A673 (cell line): ENCODE measurements at regions not wholly inside any gene's neighbourhood (a gene's known extent, or its start where the extent isn't known, plus 50 kb on each side); places are given as distances from the start of the nearest gene placed in this dataset.

ENCODE experiments used
- BruUV-seq: library from RNA; stranded (reverse); fragments of 400-500 nt; replicated peaks from 2 replicates; lab custom pipeline; 2021; lab: Mats Ljungman, UMichigan
- CTCF ChIA-PET: fragments of 300-600 bp; sonication (Branson Sonifier 250); formaldehyde crosslinking; loops from one replicate; lab custom pipeline; 2022; ENCODE audit warnings: antibody characterized with exemption; lab: Charles Lee
- POLR2A ChIA-PET: fragments of 300-600 bp; sonication (Branson Sonifier 250); formaldehyde crosslinking; loops from one replicate; lab custom pipeline; 2022; ENCODE audit warnings: antibody characterized with exemption; ENCODE audit not compliant: low non-redundant PET; lab: Charles Lee
- DNase-seq: peaks from one replicate; pipeline ENCODE4 v3.0.0-alpha.2; 2015; ENCODE audit warnings: low spot score
- H3K27ac ChIP-seq: fragments of 200-600 bp; sonication (generic); 2 replicates; pipeline ENCODE4 v1.5.1; 2016; ENCODE audit warnings: mixed run types, low read depth, mild to moderate bottlenecking, mixed read lengths, antibody characterized with exemption, low read length; ENCODE audit not compliant: poor library complexity, severe bottlenecking
- H3K27me3 ChIP-seq: fragments of 200-600 bp; sonication (generic); replicated peaks from 2 replicates; pipeline ENCODE4 v1.6.1; 2017; ENCODE audit warnings: mixed run types, low read depth, mild to moderate bottlenecking, mixed read lengths, antibody characterized with exemption, low read length; ENCODE audit not compliant: insufficient read depth, poor library complexity
- H3K36me3 ChIP-seq: fragments of 200-600 bp; sonication (generic); 2 replicates; pipeline ENCODE4 v1.6.1; 2016; ENCODE audit warnings: mixed run types, mild to moderate bottlenecking, mixed read lengths, antibody characterized with exemption, low read length; ENCODE audit not compliant: insufficient read depth, poor library complexity, severe bottlenecking
- H3K4me1 ChIP-seq: fragments of 200-600 bp; sonication (generic); 2 replicates; pipeline ENCODE4 v1.6.1; 2017; ENCODE audit warnings: mixed run types, mild to moderate bottlenecking, mixed read lengths, antibody characterized with exemption, low read length; ENCODE audit not compliant: insufficient read depth, poor library complexity, severe bottlenecking
- H3K4me3 ChIP-seq: fragments of 200-600 bp; sonication (generic); 2 replicates; pipeline ENCODE4 v1.5.1; 2016; ENCODE audit warnings: low read depth, mixed run types, mild to moderate bottlenecking, mixed read lengths, low read length; ENCODE audit not compliant: poor library complexity, severe bottlenecking
- H3K9me3 ChIP-seq: fragments of 200-600 bp; sonication (generic); 2 replicates; pipeline ENCODE4 v1.6.1; 2016; ENCODE audit warnings: mixed run types, low read depth, mild to moderate bottlenecking, mixed read lengths, antibody characterized with exemption, low read length; ENCODE audit not compliant: poor library complexity, severe bottlenecking
- EZH2 ChIP-seq: fragments of 200-600 bp; sonication (generic); IDR thresholded peaks from 2 replicates; pipeline ENCODE4 v1.6.1; 2017; ENCODE audit warnings: borderline replicate concordance, low read depth, mild to moderate bottlenecking, mixed read lengths, antibody characterized with exemption, low read length; ENCODE audit not compliant: poor library complexity, severe bottlenecking
- intact Hi-C: fragments of 100-400 bp; cut with micrococcal nuclease; formaldehyde crosslinking; loops from one replicate; pipeline ENCODE4 v1.10.0; 2022; ENCODE audit not compliant: unreplicated experiment
- TF ChIP-seq, protein P1 (sequence below): fragments of 300-800, 200-600 bp; sonication (generic); conservative IDR thresholded peaks from 2 replicates; pipeline ENCODE4 v1.5.1; 2017; ENCODE audit warnings: low read depth, mild to moderate bottlenecking, antibody characterized with exemption, low read length, moderate library complexity, mixed read lengths

DNA sequence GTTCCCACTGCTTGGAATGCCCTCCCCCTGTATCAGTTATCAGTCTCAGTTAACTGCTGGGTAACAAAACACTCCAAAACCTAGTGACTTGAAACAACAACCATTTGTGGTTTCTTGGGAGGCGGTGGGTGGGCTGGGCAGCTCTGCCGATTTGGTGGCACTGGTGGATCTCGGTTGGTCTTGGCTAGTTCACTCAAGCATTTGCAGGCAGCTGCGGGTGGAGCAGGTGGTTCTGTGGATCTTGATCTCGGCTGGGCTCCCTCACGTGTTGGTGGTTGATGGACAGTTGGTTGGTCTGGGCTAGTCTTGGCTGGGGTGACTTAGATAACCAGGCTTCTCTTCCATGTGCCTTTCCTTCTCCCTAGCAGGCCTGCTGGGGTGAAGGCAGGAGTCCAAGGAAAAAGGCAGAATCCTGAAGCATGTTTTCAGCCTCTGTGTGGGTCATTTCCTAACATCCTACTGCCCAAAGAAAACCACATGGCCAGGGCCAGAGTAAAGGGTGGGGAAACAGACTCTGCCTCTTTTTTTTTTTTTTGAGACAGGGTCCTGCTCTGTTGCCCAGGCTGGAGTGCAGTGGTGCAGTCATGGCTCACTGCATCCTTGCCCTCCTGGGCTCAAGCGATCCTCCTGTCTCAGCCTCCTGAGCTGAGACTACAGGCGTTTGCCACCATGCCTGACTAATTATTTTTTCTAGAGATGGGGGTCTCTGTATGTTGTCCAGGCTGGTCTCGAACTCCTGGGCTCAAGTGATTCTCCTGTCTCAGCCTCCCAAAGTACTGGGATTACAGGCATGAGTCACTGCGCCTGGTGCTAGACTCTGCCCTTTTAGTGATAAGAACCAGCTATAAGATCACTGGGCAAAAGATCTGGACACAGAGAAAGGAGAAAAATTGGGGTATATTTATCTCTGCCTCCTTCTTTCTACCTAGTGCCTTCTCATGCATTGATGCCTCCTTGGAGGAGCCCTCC, 183.7 kb downstream of the RGS3 start:
- ChIA-PET POLR2A (no interaction called here), CTCF (no interaction called here)
- Histone ChIP-seq H3K4me3 (no peak overlapping the region), H3K4me1 (no peaks in the 10 kb centered on the region), H3K27ac (no peak overlapping the region), H3K9me3 (no peaks in the 10 kb centered on the region), H3K27me3 (no peaks in the 10 kb centered on the region), H3K36me3 (no peaks in the 10 kb centered on the region)
- no peak for TF ChIP-seq EZH2
- TF ChIP-seq, protein P1, sequence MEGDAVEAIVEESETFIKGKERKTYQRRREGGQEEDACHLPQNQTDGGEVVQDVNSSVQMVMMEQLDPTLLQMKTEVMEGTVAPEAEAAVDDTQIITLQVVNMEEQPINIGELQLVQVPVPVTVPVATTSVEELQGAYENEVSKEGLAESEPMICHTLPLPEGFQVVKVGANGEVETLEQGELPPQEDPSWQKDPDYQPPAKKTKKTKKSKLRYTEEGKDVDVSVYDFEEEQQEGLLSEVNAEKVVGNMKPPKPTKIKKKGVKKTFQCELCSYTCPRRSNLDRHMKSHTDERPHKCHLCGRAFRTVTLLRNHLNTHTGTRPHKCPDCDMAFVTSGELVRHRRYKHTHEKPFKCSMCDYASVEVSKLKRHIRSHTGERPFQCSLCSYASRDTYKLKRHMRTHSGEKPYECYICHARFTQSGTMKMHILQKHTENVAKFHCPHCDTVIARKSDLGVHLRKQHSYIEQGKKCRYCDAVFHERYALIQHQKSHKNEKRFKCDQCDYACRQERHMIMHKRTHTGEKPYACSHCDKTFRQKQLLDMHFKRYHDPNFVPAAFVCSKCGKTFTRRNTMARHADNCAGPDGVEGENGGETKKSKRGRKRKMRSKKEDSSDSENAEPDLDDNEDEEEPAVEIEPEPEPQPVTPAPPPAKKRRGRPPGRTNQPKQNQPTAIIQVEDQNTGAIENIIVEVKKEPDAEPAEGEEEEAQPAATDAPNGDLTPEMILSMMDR = no peak
- intact Hi-C loops = no loop called here
- no peak for DNase-seq
- no TSS peak for BruUV-seq

DNA sequence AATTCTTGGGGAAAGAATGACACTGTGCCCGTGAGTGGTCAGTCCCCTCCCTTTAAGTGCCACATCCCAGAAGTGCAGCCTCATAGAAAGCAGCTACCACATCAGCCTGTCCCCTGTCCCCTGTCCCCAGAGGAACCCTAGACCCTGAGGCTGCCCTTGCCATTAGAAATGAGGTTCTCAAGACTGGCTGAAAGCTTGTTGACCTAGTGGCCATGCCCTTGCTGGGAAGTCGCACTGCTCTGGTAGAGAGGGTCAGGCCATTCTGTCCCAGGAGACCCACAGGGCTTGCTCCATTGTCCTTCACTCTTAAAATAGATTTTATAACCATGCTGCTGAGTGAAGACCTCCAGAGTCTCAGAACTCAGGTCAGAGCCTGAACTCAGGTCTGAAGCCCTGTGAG, 184.5 kb downstream of the RGS3 start:
- ChIA-PET CTCF (no interaction called here), POLR2A (no interaction called here)
- no peaks in the 10 kb centered on the region for H3K36me3 ChIP-seq
- no TSS peak for BruUV-seq
- no peak overlapping the region for H3K4me3 ChIP-seq
- intact Hi-C loops = no loop called here
- DNase-seq = no peak
- H3K9me3 ChIP-seq = no peaks in the 10 kb centered on the region
- H3K27ac ChIP-seq = no peak overlapping the region
- no peaks in the 10 kb centered on the region for H3K27me3 ChIP-seq
- TF ChIP-seq EZH2 = no peak
- TF ChIP-seq, protein P1 = no peak
- H3K4me1 ChIP-seq = no peaks in the 10 kb centered on the region

- Histone ChIP-seq H3K9me3 (no peaks in the 10 kb centered on the region), H3K27ac (no peak overlapping the region), H3K4me1 (no peaks in the 10 kb centered on the region), H3K27me3 (no peaks in the 10 kb centered on the region), H3K4me3 (no peak overlapping the region), H3K36me3 (no peaks in the 10 kb centered on the region)
- TF ChIP-seq EZH2 = no peak
- TF ChIP-seq, protein P1 = no peak
- BruUV-seq = no TSS peak
- intact Hi-C loops = no loop called here
- POLR2A ChIA-PET = no interaction called here
- no peak for DNase-seq
- CTCF ChIA-PET = no interaction called here
Observed at GRCh38 chr9:113648586-113648985, 185.1 kb downstream of the RGS3 start.
